Small intestine (tissue), 7 donors: ENCODE measurements at regions not wholly inside any gene's neighbourhood (a gene's known extent, or its start where the extent isn't known, plus 50 kb on each side); places are given as distances from the start of the nearest gene placed in this dataset.

ENCODE experiments used
- DNase-seq, 2 donors: peaks; one replicate each; pipeline versions ENCODE4 v3.0.0 to v3.0.0-alpha.2; 2013
- FAIRE-seq: peaks from 2 replicates; lab custom pipeline; 2012; peaks lifted over from hg19 to GRCh38; lab: Jason Lieb, UNC
- H3K27ac ChIP-seq, 3 donors: one replicate each; pipeline ENCODE4 v1.5.1; 2013; ENCODE audit warnings: low read length in 2 of 3, mild to moderate bottlenecking in 2 of 3, control low read depth in 1 of 3, inconsistent platforms in 1 of 3, low read depth in 1 of 3, moderate library complexity in 1 of 3
- H3K27me3 ChIP-seq, 3 donors: one replicate each; pipeline ENCODE4 v1.6.1; 2013; ENCODE audit warnings: low read length in 3 of 3, inconsistent platforms in 1 of 3; ENCODE audit not compliant: control insufficient read depth in 3 of 3, insufficient read depth in 3 of 3
- H3K36me3 ChIP-seq, 3 donors: one replicate each; pipeline ENCODE4 v1.6.1; 2013; ENCODE audit warnings: low read length in 3 of 3, inconsistent platforms in 1 of 3, low read depth in 1 of 3, mild to moderate bottlenecking in 1 of 3, moderate library complexity in 1 of 3; ENCODE audit not compliant: control insufficient read depth in 3 of 3, insufficient read depth in 2 of 3
- H3K4me1 ChIP-seq, 3 donors: one replicate each; pipeline ENCODE4 v1.6.1; 2013; ENCODE audit warnings: low read length in 2 of 3, inconsistent platforms in 1 of 3, low read depth in 1 of 3, mild to moderate bottlenecking in 1 of 3, moderate library complexity in 1 of 3; ENCODE audit not compliant: control insufficient read depth in 3 of 3, insufficient read depth in 2 of 3
- H3K4me3 ChIP-seq, 3 donors: one replicate each; pipeline ENCODE4 v1.5.1; 2013; ENCODE audit warnings: low read length in 3 of 3, control low read depth in 1 of 3, inconsistent platforms in 1 of 3, low read depth in 1 of 3, mild to moderate bottlenecking in 1 of 3, moderate library complexity in 1 of 3
- H3K9me3 ChIP-seq, 2 donors: one replicate each; pipeline ENCODE4 v1.6.1; 2013; ENCODE audit warnings: low read depth in 1 of 2, low read length in 1 of 2; ENCODE audit not compliant: control insufficient read depth in 2 of 2, insufficient read depth in 1 of 2
- WGBS, 3 donors: extraction: QIAGEN DNeasy Blood & Tissue Kit; methylation state at CpG; one replicate each; pipeline ENCODE4 v1.1.7; 2013; 5-methylcytosine and 5-hydroxymethylcytosine counted together
- donor health status: healthy with polysubstance abuse.
- donor health status: control.
- donor health status: control.
- donor health status: Bipolar disorder and iron deficiency.
- donor health status: healthy.

- Histone ChIP-seq H3K4me3 (no peak overlapping the region), H3K27ac (no peak overlapping the region), H3K9me3 (no peaks in the 10 kb centered on the region), H3K27me3 (no peaks in the 10 kb centered on the region), H3K36me3 (no peaks in the 10 kb centered on the region), H3K4me1 (peaks cover 0 to 17% (median 3%) of the 10 kb centered on the region in 3 donors)
- WGBS, 3 donors, result 84 to 99% (median 88%) methylated on average over 3 of the region's 3 CpGs
- FAIRE-seq, result no peak
- no peak for DNase-seq
Measured at GRCh38 chr3:152709659-152710058, 125.3 kb upstream of the P2RY1 start.

GRCh38 chr3:152710549-152710948 is 124.4 kb upstream of the P2RY1 start:
- WGBS, 3 donors, result 82 to 90% (median 89%) methylated on average over 3 of the region's 3 CpGs

GRCh38 chr3:152713989-152714388 is 120.9 kb upstream of the P2RY1 start:
- DNase-seq, result no peak
- H3K4me1 ChIP-seq, result peaks cover 0 to 5% (median 0%) of the 10 kb centered on the region in 3 donors
- no peaks in the 10 kb centered on the region for H3K27me3 ChIP-seq
- no peaks in the 10 kb centered on the region for H3K36me3 ChIP-seq
- no peak overlapping the region for H3K4me3 ChIP-seq
- H3K9me3 ChIP-seq, result no peaks in the 10 kb centered on the region
- H3K27ac ChIP-seq, result no peak overlapping the region
- no peak for FAIRE-seq

More at GRCh38 chr3:152710549-152710948, 124.4 kb upstream of the P2RY1 start:
- Histone ChIP-seq H3K4me3 (no peak overlapping the region), H3K27me3 (no peaks in the 10 kb centered on the region), H3K27ac (no peak overlapping the region), H3K9me3 (no peaks in the 10 kb centered on the region), H3K4me1 (peaks cover 0 to 17% (median 3%) of the 10 kb centered on the region in 3 donors), H3K36me3 (no peaks in the 10 kb centered on the region)
- FAIRE-seq, result no peak
- no peak for DNase-seq

GRCh38 chr3:152714507-152714906 is 120.4 kb upstream of the P2RY1 start:
- Histone ChIP-seq H3K4me1 (peaks cover 0 to 5% (median 0%) of the 10 kb centered on the region in 3 donors), H3K36me3 (no peaks in the 10 kb centered on the region), H3K4me3 (no peak overlapping the region), H3K9me3 (no peaks in the 10 kb centered on the region), H3K27ac (no peak overlapping the region), H3K27me3 (no peaks in the 10 kb centered on the region)
- no peak for FAIRE-seq
- no peak for DNase-seq

- DNase-seq (no peak), FAIRE-seq (no peak)
- H3K27me3 ChIP-seq, result no peaks in the 10 kb centered on the region
- H3K36me3 ChIP-seq, result no peaks in the 10 kb centered on the region
- H3K4me3 ChIP-seq, result no peak overlapping the region
- peaks cover 0 to 5% (median 0%) of the 10 kb centered on the region in 3 donors for H3K4me1 ChIP-seq
- H3K9me3 ChIP-seq, result no peaks in the 10 kb centered on the region
- H3K27ac ChIP-seq, result no peak overlapping the region
- WGBS, 3 donors, result 65 to 85% (median 74%) methylated on average over 3 of the region's 3 CpGs
Measured at GRCh38 chr3:152717252-152717651, 117.7 kb upstream of the P2RY1 start.

- no peaks in the 10 kb centered on the region for H3K9me3 ChIP-seq
- H3K36me3 ChIP-seq, result no peaks in the 10 kb centered on the region
- H3K4me3 ChIP-seq, result no peak overlapping the region
- no peak for FAIRE-seq
- peak in 1 of 2 donors; percentile 16 for DNase-seq
- peaks cover 0 to 9% (median 0%) of the 10 kb centered on the region in 3 donors for H3K4me1 ChIP-seq
- peak overlapping the region in 1 of 3 donors; percentile 8 for H3K27ac ChIP-seq
- H3K27me3 ChIP-seq, result no peaks in the 10 kb centered on the region
Measured at GRCh38 chr3:152718810-152719209, 116.1 kb upstream of the P2RY1 start.

GRCh38 chr3:152719264-152719663 is 115.7 kb upstream of the P2RY1 start:
- Histone ChIP-seq H3K27me3 (no peaks in the 10 kb centered on the region), H3K9me3 (no peaks in the 10 kb centered on the region), H3K36me3 (no peaks in the 10 kb centered on the region), H3K4me3 (no peak overlapping the region), H3K4me1 (peaks cover 0 to 11% (median 2%) of the 10 kb centered on the region in 3 donors), H3K27ac (peak overlapping the region in 1 of 3 donors; percentile 8)
- WGBS, 3 donors, result 47 to 56% (median 49%) methylated on average over 2 of the region's 2 CpGs
- DNase-seq (peak; percentile 52 to 81), FAIRE-seq (no peak)

- FAIRE-seq (no peak), DNase-seq (no peak)
- no peaks in the 10 kb centered on the region for H3K9me3 ChIP-seq
- H3K27ac ChIP-seq, result no peak overlapping the region
- peaks cover 0 to 18% (median 2%) of the 10 kb centered on the region in 3 donors for H3K4me1 ChIP-seq
- WGBS, 3 donors, result 88 to 92% (median 89%) methylated on average over 4 of the region's 4 CpGs
- H3K27me3 ChIP-seq, result no peaks in the 10 kb centered on the region
- H3K4me3 ChIP-seq, result no peak overlapping the region
- H3K36me3 ChIP-seq, result no peaks in the 10 kb centered on the region
Measured at GRCh38 chr3:152720951-152721718, 113.8 kb upstream of the P2RY1 start.

GRCh38 chr3:152724270-152724669 is 110.7 kb upstream of the P2RY1 start:
- H3K27ac ChIP-seq, result no peak overlapping the region
- no peaks in the 10 kb centered on the region for H3K27me3 ChIP-seq
- FAIRE-seq, result no peak
- WGBS, 3 donors, result 10 to 62% (median 27%) methylated on average over 1 of the region's 1 CpG
- no peak overlapping the region for H3K4me3 ChIP-seq
- no peaks in the 10 kb centered on the region for H3K36me3 ChIP-seq
- H3K9me3 ChIP-seq, result no peaks in the 10 kb centered on the region
- DNase-seq, result peak; percentile 80 to 84
- peaks cover 0 to 19% (median 2%) of the 10 kb centered on the region in 3 donors for H3K4me1 ChIP-seq
